Gastroesophageal sphincter (tissue), 4 donors: ENCODE measurements at regions not wholly inside any gene's neighbourhood (a gene's known extent, or its start where the extent isn't known, plus 50 kb on each side); places are given as distances from the start of the nearest gene placed in this dataset.

Experiments
- ATAC-seq: fragments of 150-250 bp; one replicate; pipeline ENCODE4 v1.9.1; 2016; ENCODE audit warnings: mild to moderate bottlenecking, moderate library complexity
- H3K27ac ChIP-seq, 4 donors: fragments of 200-600 bp; sonication (generic) in 3 of 4; 1 replicate in 3 of 4; 2 replicates in 1 of 4; pipeline ENCODE4 v1.5.1; 2016 to 2019
- H3K27me3 ChIP-seq: fragments of 200-600 bp; sonication (generic); one replicate; pipeline ENCODE4 v1.5.1; 2019
- H3K36me3 ChIP-seq, 2 donors: fragments of 200-600 bp; sonication (generic); one replicate each; pipeline ENCODE4 v1.5.1; 2019; ENCODE audit warnings: control low read depth in 1 of 2
- H3K4me1 ChIP-seq, 3 donors: fragments of 200-600 bp; sonication (generic); 1 replicate in 2 of 3; 2 replicates in 1 of 3; pipeline ENCODE4 v1.5.1; 2016 to 2019; ENCODE audit warnings: control low read depth in 2 of 3
- H3K4me3 ChIP-seq, 2 donors: fragments of 200-600 bp; sonication (generic); one replicate each; pipeline ENCODE4 v1.5.1; 2019; ENCODE audit warnings: mild to moderate bottlenecking in 1 of 2, moderate library complexity in 1 of 2
- H3K9me3 ChIP-seq, 3 donors: fragments of 200-600 bp; sonication (generic); one replicate each; pipeline ENCODE4 v1.5.1; 2017 to 2019; ENCODE audit warnings: control low read depth in 2 of 3
- CTCF ChIP-seq, 4 experiments: fragments of 200-600 bp in 2 of 4; fragments of 450-650 bp in 2 of 4; sonication (generic) in 1 of 4; IDR thresholded peaks; one replicate each; pipeline ENCODE4 v1.5.1; 2017 to 2019; ENCODE audit warnings: antibody characterized with exemption in 4 of 4, mild to moderate bottlenecking in 2 of 4, moderate library complexity in 2 of 4
- EP300 ChIP-seq: sonication (generic); formaldehyde crosslinking; IDR thresholded peaks from one replicate; pipeline ENCODE4 v1.6.1; 2017; ENCODE audit warnings: antibody characterized with exemption, mild to moderate bottlenecking
- POLR2A ChIP-seq, 2 donors: fragments of 450-650 bp; IDR thresholded peaks; one replicate each; pipeline ENCODE4 v1.6.1; 2017; ENCODE audit warnings: antibody characterized with exemption in 2 of 2, mild to moderate bottlenecking in 2 of 2, moderate library complexity in 1 of 2
- POLR2AphosphoS5 ChIP-seq: sonication (generic); formaldehyde crosslinking; IDR thresholded peaks from one replicate; pipeline ENCODE4 v1.6.1; 2017; ENCODE audit warnings: antibody characterized with exemption
- WGBS, 2 donors: methylation state at CpG; one replicate each; pipeline ENCODE4 v1.1.5; 2018; ENCODE audit warnings: low coverage in 1 of 2; 5-methylcytosine and 5-hydroxymethylcytosine counted together

- Histone ChIP-seq H3K4me3 (no peak overlapping the region), H3K36me3 (no peaks in the 10 kb centered on the region), H3K27ac (no peak overlapping the region), H3K4me1 (no peaks in the 10 kb centered on the region), H3K9me3 (no peaks in the 10 kb centered on the region), H3K27me3 (no peaks in the 10 kb centered on the region)
- 69 to 80% methylated on average over 3 of the region's 3 CpGs for WGBS, 2 donors
- ATAC-seq, result no peak
- TF ChIP-seq POLR2AphosphoS5 (no peak), POLR2A (IDR thresholded peaks at IDR 0.05) (no peak), CTCF (IDR thresholded peaks at IDR 0.05) (no peak), EP300 (no peak)
These were observed 973.1 kb upstream of the CNTN5 start for GRCh38 chr11:98047647-98048046.

DNA sequence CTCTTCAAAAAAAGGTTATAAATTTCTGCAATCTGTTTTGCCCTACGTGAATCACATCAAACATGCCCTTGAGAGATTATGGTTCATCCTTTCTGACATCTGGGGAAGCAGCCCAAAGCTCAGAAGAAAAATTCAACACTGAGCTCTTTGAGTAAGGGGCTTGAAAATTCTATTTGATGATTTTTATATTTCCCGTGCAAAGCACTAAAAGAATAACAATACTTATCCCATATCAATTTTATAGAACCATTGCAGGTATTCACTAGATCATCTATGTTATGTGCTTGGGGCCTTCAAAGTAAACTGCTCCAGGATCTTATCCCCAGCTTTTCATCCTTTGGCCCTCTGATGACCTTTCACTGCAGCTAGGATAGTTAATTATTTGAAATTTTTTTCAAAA, 966.9 kb upstream of the CNTN5 start:
- H3K27ac ChIP-seq, result no peak overlapping the region
- no peak overlapping the region for H3K4me3 ChIP-seq
- ATAC-seq, result no peak
- WGBS, 2 donors, result 71 to 83% methylated on average over 1 to 2 of the region's 2 CpGs
- H3K4me1 ChIP-seq, result no peaks in the 10 kb centered on the region
- no peaks in the 10 kb centered on the region for H3K36me3 ChIP-seq
- H3K9me3 ChIP-seq, result no peaks in the 10 kb centered on the region
- H3K27me3 ChIP-seq, result no peaks in the 10 kb centered on the region
- TF ChIP-seq POLR2AphosphoS5 (no peak), CTCF (IDR thresholded peaks at IDR 0.05) (no peak), EP300 (no peak), POLR2A (IDR thresholded peaks at IDR 0.05) (no peak)

- no peaks in the 10 kb centered on the region for H3K9me3 ChIP-seq
- no peaks in the 10 kb centered on the region for H3K27me3 ChIP-seq
- H3K36me3 ChIP-seq, result no peaks in the 10 kb centered on the region
- no peak for ATAC-seq
- TF ChIP-seq POLR2AphosphoS5, result no peak
- TF ChIP-seq POLR2A (IDR thresholded peaks at IDR 0.05), result no peak
- no peak for TF ChIP-seq CTCF (IDR thresholded peaks at IDR 0.05)
- no peak for TF ChIP-seq EP300
- WGBS, 2 donors, result 25 to 100% methylated on average over 1 of the region's 1 CpG
- no peaks in the 10 kb centered on the region for H3K4me1 ChIP-seq
- no peak overlapping the region for H3K27ac ChIP-seq
- H3K4me3 ChIP-seq, result no peak overlapping the region
These were observed 963.8 kb upstream of the CNTN5 start for GRCh38 chr11:98056945-98057344.

GRCh38 chr11:98059488-98059887, 961.3 kb upstream of the CNTN5 start:
- H3K36me3 ChIP-seq, result no peaks in the 10 kb centered on the region
- ATAC-seq, result no peak
- WGBS, 2 donors, result 66 to 76% methylated on average over 5 to 7 of the region's 7 CpGs
- H3K27me3 ChIP-seq, result no peaks in the 10 kb centered on the region
- TF ChIP-seq POLR2A (IDR thresholded peaks at IDR 0.05) (no peak), POLR2AphosphoS5 (no peak), CTCF (IDR thresholded peaks at IDR 0.05) (no peak), EP300 (no peak)
- no peaks in the 10 kb centered on the region for H3K9me3 ChIP-seq
- no peak overlapping the region for H3K27ac ChIP-seq
- H3K4me1 ChIP-seq, result no peaks in the 10 kb centered on the region
- H3K4me3 ChIP-seq, result no peak overlapping the region

GRCh38 chr11:98060759-98061158, 960.0 kb upstream of the CNTN5 start:
- TF ChIP-seq POLR2AphosphoS5 (no peak), CTCF (IDR thresholded peaks at IDR 0.05) (no peak), POLR2A (IDR thresholded peaks at IDR 0.05) (no peak), EP300 (no peak)
- no peaks in the 10 kb centered on the region for H3K4me1 ChIP-seq
- WGBS, 2 donors, result 83 to 85% methylated on average over 1 of the region's 1 CpG
- no peak for ATAC-seq
- no peak overlapping the region for H3K4me3 ChIP-seq
- H3K36me3 ChIP-seq, result no peaks in the 10 kb centered on the region
- no peaks in the 10 kb centered on the region for H3K9me3 ChIP-seq
- no peak overlapping the region for H3K27ac ChIP-seq
- no peaks in the 10 kb centered on the region for H3K27me3 ChIP-seq
